ENCODE measurements at regions not wholly inside any gene's neighbourhood (a gene's known extent, or its start where the extent isn't known, plus 50 kb on each side); places are given as distances from the start of the nearest gene placed in this dataset.

DNA sequence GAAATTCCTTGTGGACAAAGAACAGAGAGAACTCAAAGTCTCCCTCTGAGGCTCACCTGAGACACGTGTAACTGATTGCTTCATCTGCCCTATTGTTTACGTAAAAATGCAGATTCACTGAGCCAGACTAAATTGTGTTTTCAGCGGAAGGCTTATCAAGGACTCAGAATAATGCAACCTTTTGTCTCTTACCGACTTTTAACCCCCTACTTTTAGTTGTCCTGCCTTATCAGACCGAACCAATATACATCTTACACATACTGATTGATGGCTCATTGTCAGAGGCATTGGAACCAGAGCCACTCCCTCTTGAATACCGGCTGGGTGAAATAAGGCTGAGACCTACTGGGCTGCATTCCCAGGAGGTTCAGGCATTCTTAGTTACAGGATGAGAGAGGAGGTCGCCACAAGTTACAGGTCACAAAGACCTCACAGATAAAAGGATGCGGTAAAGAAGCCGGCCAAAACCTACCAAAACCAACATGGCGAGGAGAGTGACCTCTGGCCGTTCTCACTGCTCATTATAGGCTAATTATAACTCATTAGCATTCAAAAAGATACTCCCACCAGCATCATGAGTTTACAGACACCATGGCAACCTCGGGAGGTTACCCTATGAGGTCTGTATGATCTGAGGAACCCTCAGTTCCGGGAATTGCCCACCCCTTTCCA lies 95.5 kb upstream of the ZNF184 start:
- no peak overlapping the region for H2AFZ ChIP-seq (ENCODE audit: low read depth, low read length)
- CTCF ChIA-PET, result no interaction called here
- H3K4me1 ChIP-seq (ENCODE audit: control insufficient read depth, extremely low read depth, insufficient read depth, low read length), result no peaks in the 10 kb centered on the region
- FAIRE-seq (no peak), DNase-seq (ENCODE audit: low read depth, low spot score) (no peak)
- H4K20me1 ChIP-seq (replicated peaks; ENCODE audit: control insufficient read depth, extremely low read depth, insufficient read depth, low read length), result no peaks in the 10 kb centered on the region
- H3K9me3 ChIP-seq (replicated peaks; ENCODE audit: control insufficient read depth, insufficient read depth, low read length), result no peaks in the 10 kb centered on the region
- no peak overlapping the region for H3K9ac ChIP-seq (replicated peaks; ENCODE audit: extremely low read depth, insufficient read depth, low read length)
- peaks cover 18 to 25% of the 10 kb centered on the region in 2 experiments for H3K27me3 ChIP-seq (ENCODE audit: control insufficient read depth in 2 of 2, insufficient read depth in 2 of 2, low read length in 2 of 2)
- no peaks in the 10 kb centered on the region for H3K36me3 ChIP-seq (ENCODE audit: control insufficient read depth in 2 of 2, extremely low read depth in 1 of 2, insufficient read depth in 2 of 2, low read length in 2 of 2)
- intact Hi-C loops (cut with micrococcal nuclease), result no loop called here
- dilution Hi-C loops (cut with MboI; ENCODE audit: extremely low pct_ligation_motif_present, low sequenced_read_pairs), result no loop called here
- H3K4me2 ChIP-seq (ENCODE audit: insufficient read depth, low read length), result no peak overlapping the region
- H3K79me2 ChIP-seq (ENCODE audit: control insufficient read depth, insufficient read depth, low read length), result no peaks in the 10 kb centered on the region
- POLR2A ChIA-PET, result no interaction called here
- BruUV-seq (replicated peaks), result no TSS peak
- no peaks in the 10 kb centered on the region for H3K9me1 ChIP-seq (replicated peaks; ENCODE audit: control insufficient read depth, extremely low read depth, insufficient read depth, low read length)
- no peak overlapping the region for H3K4me3 ChIP-seq (replicated peaks in 1 of 3; ENCODE audit: insufficient read depth in 1 of 3, low read depth in 1 of 3, low read length in 3 of 3)
- H3K27ac ChIP-seq (ENCODE audit: insufficient read depth, low read depth, low read length), result no peak overlapping the region
- no peak for TF ChIP-seq MYC (IDR thresholded peaks at IDR 0.05; ENCODE audit: low read depth, low read length)
- no peak for TF ChIP-seq EZH2 (IDR thresholded peaks at IDR 0.05; ENCODE audit: borderline replicate concordance, low read depth, low read length, severe bottlenecking)
- no peak for TF ChIP-seq GATA2 (IDR thresholded peaks at IDR 0.05; ENCODE audit: insufficient read depth, insufficient read length, low read depth, low read length)
- TF ChIP-seq, protein P1, sequence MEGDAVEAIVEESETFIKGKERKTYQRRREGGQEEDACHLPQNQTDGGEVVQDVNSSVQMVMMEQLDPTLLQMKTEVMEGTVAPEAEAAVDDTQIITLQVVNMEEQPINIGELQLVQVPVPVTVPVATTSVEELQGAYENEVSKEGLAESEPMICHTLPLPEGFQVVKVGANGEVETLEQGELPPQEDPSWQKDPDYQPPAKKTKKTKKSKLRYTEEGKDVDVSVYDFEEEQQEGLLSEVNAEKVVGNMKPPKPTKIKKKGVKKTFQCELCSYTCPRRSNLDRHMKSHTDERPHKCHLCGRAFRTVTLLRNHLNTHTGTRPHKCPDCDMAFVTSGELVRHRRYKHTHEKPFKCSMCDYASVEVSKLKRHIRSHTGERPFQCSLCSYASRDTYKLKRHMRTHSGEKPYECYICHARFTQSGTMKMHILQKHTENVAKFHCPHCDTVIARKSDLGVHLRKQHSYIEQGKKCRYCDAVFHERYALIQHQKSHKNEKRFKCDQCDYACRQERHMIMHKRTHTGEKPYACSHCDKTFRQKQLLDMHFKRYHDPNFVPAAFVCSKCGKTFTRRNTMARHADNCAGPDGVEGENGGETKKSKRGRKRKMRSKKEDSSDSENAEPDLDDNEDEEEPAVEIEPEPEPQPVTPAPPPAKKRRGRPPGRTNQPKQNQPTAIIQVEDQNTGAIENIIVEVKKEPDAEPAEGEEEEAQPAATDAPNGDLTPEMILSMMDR (IDR thresholded peaks at IDR 0.05; ENCODE audit: extremely low read depth in 1 of 2, insufficient read depth in 1 of 2, low read depth in 1 of 2, low read length in 2 of 2), result no peak
- no peak for TF ChIP-seq POLR2AphosphoS5 (IDR thresholded peaks at IDR 0.05; ENCODE audit: insufficient read depth, low read depth, low read length)
- TF ChIP-seq, protein P2, sequence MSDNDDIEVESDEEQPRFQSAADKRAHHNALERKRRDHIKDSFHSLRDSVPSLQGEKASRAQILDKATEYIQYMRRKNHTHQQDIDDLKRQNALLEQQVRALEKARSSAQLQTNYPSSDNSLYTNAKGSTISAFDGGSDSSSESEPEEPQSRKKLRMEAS (IDR thresholded peaks at IDR 0.05; ENCODE audit: insufficient read depth, insufficient read length), result no peak
- no peak for TF ChIP-seq POLR2A (IDR thresholded peaks at IDR 0.05; ENCODE audit: low read depth, low read length)
- TF ChIP-seq JUN (IDR thresholded peaks at IDR 0.05; ENCODE audit: borderline replicate concordance, insufficient read depth, insufficient read length, low read depth), result no peak
- no peak for TF ChIP-seq FOS (IDR thresholded peaks at IDR 0.05; ENCODE audit: borderline replicate concordance, insufficient read depth, low read length)

All from endothelial cell of umbilical vein (primary cell).